GM12878 (cell line): ENCODE measurements at regions not wholly inside any gene's neighbourhood (a gene's known extent, or its start where the extent isn't known, plus 50 kb on each side); places are given as distances from the start of the nearest gene placed in this dataset.
"Not testable (repeated sequence)": the region's sequence is repeated elsewhere in the genome, so short reads cannot be mapped to it uniquely, and the experiment has no call there.

Source experiments
- ATAC-seq: fragments of 200-7000 bp; cut with Tn5 transposase; 3 replicates; pipeline ENCODE4 v1.9.1; 2020; ENCODE audit warnings: mild to moderate bottlenecking, moderate library complexity
- BruUV-seq: library from RNA; stranded (reverse); fragments of 400-500 nt; replicated peaks from 2 replicates; lab custom pipeline; 2021; lab: Mats Ljungman, UMichigan
- CTCF ChIA-PET: fragments of 300-600 bp; sonication (Branson Sonifier 250); formaldehyde crosslinking; extraction: SDS; loops from one replicate; lab custom pipeline; 2021; ENCODE audit warnings: inconsistent platforms; lab: Yijun Ruan, JAX
- POLR2A ChIA-PET: fragments of 350-600 bp; formaldehyde crosslinking; extraction: SDS; loops from one replicate; lab custom pipeline; 2021; ENCODE audit warnings: inconsistent platforms; lab: Charles Lee
- RAD21 ChIA-PET: fragments of 300-600 bp; sonication (Branson Sonifier 250); formaldehyde crosslinking; loops from one replicate; lab custom pipeline; 2023; ENCODE audit warnings: antibody characterized with exemption; ENCODE audit not compliant: unreplicated experiment; lab: Charles Lee
- SMC1A ChIA-PET: fragments of 300-600 bp; sonication (Branson Sonifier 250); formaldehyde crosslinking; loops from one replicate; lab custom pipeline; 2023; ENCODE audit not compliant: unreplicated experiment, uncharacterized antibody; lab: Charles Lee
- DNase-seq: peaks from one replicate; pipeline ENCODE4 v3.0.0-alpha.2; 2011; ENCODE audit warnings: low read depth, low spot score
- FAIRE-seq: peaks from 3 replicates; lab custom pipeline; 2011; peaks lifted over from hg19 to GRCh38; lab: Jason Lieb, UNC
- H2AFZ ChIP-seq: 2 replicates; pipeline ENCODE4 v1.6.0; 2011; ENCODE audit warnings: low read depth, low read length, control low read depth; ENCODE audit not compliant: control insufficient read depth
- H3K27ac ChIP-seq: 2 replicates; pipeline ENCODE4 v1.5.1; 2011; ENCODE audit warnings: control low read depth; ENCODE audit not compliant: control insufficient read depth, insufficient read depth
- H3K27me3 ChIP-seq, 2 experiments: replicated peaks in 1 of 2; 2 replicates each; pipeline versions ENCODE4 v1.6.0 to v1.6.1; 2011; ENCODE audit warnings: low read length in 1 of 2; ENCODE audit not compliant: control insufficient read depth in 2 of 2, insufficient read depth in 2 of 2
- H3K36me3 ChIP-seq, 2 experiments: 2 replicates each; pipeline ENCODE4 v1.5.1; 2011; ENCODE audit warnings: low read length in 1 of 2; ENCODE audit not compliant: control insufficient read depth in 2 of 2, insufficient read depth in 2 of 2
- H3K4me1 ChIP-seq: 2 replicates; pipeline ENCODE4 v1.6.1; 2011; ENCODE audit warnings: mild to moderate bottlenecking, low read length, moderate library complexity, mixed read lengths; ENCODE audit not compliant: control insufficient read depth, insufficient read depth
- H3K4me2 ChIP-seq: 2 replicates; pipeline ENCODE4 v1.6.0; 2011; ENCODE audit warnings: control low read depth; ENCODE audit not compliant: control insufficient read depth, insufficient read depth
- H3K4me3 ChIP-seq: fragments of 200-600 bp; sonication (generic); 2 replicates; pipeline ENCODE4 v1.5.1; 2016
- H3K79me2 ChIP-seq: 2 replicates; pipeline ENCODE4 v1.6.0; 2011; ENCODE audit warnings: low read length; ENCODE audit not compliant: control insufficient read depth, insufficient read depth
- H3K9ac ChIP-seq: 2 replicates; pipeline ENCODE4 v1.8.0; 2011; ENCODE audit warnings: low read length, control low read depth, mixed read lengths; ENCODE audit not compliant: control insufficient read depth, insufficient read depth
- H3K9me3 ChIP-seq: replicated peaks from 3 replicates; pipeline ENCODE4 v1.5.1; 2011; ENCODE audit warnings: mild to moderate bottlenecking, low read length; ENCODE audit not compliant: control insufficient read depth, insufficient read depth
- H4K20me1 ChIP-seq: 2 replicates; pipeline ENCODE4 v1.6.0; 2011; ENCODE audit not compliant: control insufficient read depth, insufficient read depth
- ATF7 ChIP-seq: fragments of 450-650 bp; IDR thresholded peaks from 2 replicates; pipeline ENCODE4 v1.6.1; 2016; ENCODE audit warnings: low read depth, mild to moderate bottlenecking
- BCLAF1 ChIP-seq: fragments of 450-650 bp; IDR thresholded peaks from 2 replicates; pipeline ENCODE4 v1.6.1; 2017; ENCODE audit warnings: antibody characterized with exemption, mild to moderate bottlenecking, moderate library complexity
- CREB1 ChIP-seq: IDR thresholded peaks from 2 replicates; pipeline ENCODE4 v1.6.1; 2012; ENCODE audit warnings: low read depth, mild to moderate bottlenecking, inconsistent platforms
- EED ChIP-seq: sonication (generic); IDR thresholded peaks from 2 replicates; pipeline ENCODE4 v1.6.1; 2016; ENCODE audit warnings: antibody characterized with exemption, low read depth
- FOXK2 ChIP-seq: fragments of 450-650 bp; IDR thresholded peaks from 2 replicates; pipeline ENCODE4 v1.6.1; 2017; ENCODE audit warnings: mild to moderate bottlenecking, moderate library complexity
- JUNB ChIP-seq: IDR thresholded peaks from 2 replicates; pipeline ENCODE4 v1.6.1; 2016; ENCODE audit warnings: antibody characterized with exemption, mild to moderate bottlenecking
- NKRF ChIP-seq: fragments of 450-650 bp; conservative IDR thresholded peaks from 2 replicates; pipeline ENCODE4 v1.6.1; 2017; ENCODE audit warnings: mild to moderate bottlenecking, moderate library complexity
- PML ChIP-seq: IDR thresholded peaks from 2 replicates; pipeline ENCODE4 v1.6.1; 2012; ENCODE audit warnings: low read length, inconsistent platforms
- RAD21 ChIP-seq: IDR thresholded peaks from 2 replicates; pipeline ENCODE4 v1.6.1; 2011; ENCODE audit warnings: mild to moderate bottlenecking, low read depth, low read length, moderate library complexity; ENCODE audit not compliant: insufficient read depth
- RELA ChIP-seq: fragments of 450-650 bp; IDR thresholded peaks from 2 replicates; pipeline ENCODE4 v1.8.0; 2014; ENCODE audit warnings: borderline replicate concordance; ENCODE audit not compliant: partially characterized antibody
- RELB ChIP-seq: fragments of 450-650 bp; IDR thresholded peaks from 2 replicates; pipeline ENCODE4 v1.6.1; 2017; ENCODE audit warnings: low read depth, mild to moderate bottlenecking, moderate library complexity
- SMARCA5 ChIP-seq: fragments of 450-650 bp; IDR thresholded peaks from 2 replicates; pipeline ENCODE4 v1.6.1; 2017; ENCODE audit warnings: mild to moderate bottlenecking
- SUZ12 ChIP-seq: fragments of 200-600 bp; sonication (generic); IDR thresholded peaks from one replicate; pipeline ENCODE4 v1.6.1; 2018; ENCODE audit warnings: antibody characterized with exemption, mild to moderate bottlenecking; ENCODE audit not compliant: unreplicated experiment
- whole genome bisulfite sequencing: methylation state at CpG from one replicate; pipeline ENCODE4 v1.1.6; 2016; ENCODE audit warnings: low lambda C conversion rate; ENCODE audit not compliant: insufficient replicate concordance, insufficient coverage; ENCODE audit errors: missing lambda C conversion rate; 5-methylcytosine and 5-hydroxymethylcytosine counted together
- in situ Hi-C: fragments of 300-500 bp; cut with MboI; formaldehyde crosslinking; loops from 9 replicates; pipeline ENCODE4 v1.14.3; 2018; ENCODE audit warnings: mixed read lengths
- intact Hi-C: fragments of 100-400 bp; cut with micrococcal nuclease; formaldehyde crosslinking; loops from one replicate; pipeline ENCODE4 v1.14.2; 2022; ENCODE audit not compliant: unreplicated experiment

- H3K27me3 ChIP-seq, FAIRE-seq, H3K27ac ChIP-seq, ATAC-seq, H3K9me3 ChIP-seq, H3K36me3 ChIP-seq, H3K4me2 ChIP-seq, CTCF ChIA-PET, SMC1A ChIA-PET, BruUV-seq, POLR2A ChIA-PET, RAD21 ChIA-PET, H3K4me1 ChIP-seq, H4K20me1 ChIP-seq, intact Hi-C loops, H3K4me3 ChIP-seq, H2AFZ ChIP-seq, H3K9ac ChIP-seq, H3K79me2 ChIP-seq, DNase-seq, in situ Hi-C loops: not testable (repeated sequence)
- 53% methylated on average over 7 of the region's 7 CpGs for WGBS
Measured at GRCh38 chr7:50844861-50845260, 62.2 kb upstream of the GRB10 start.

- H3K9ac ChIP-seq = no peak overlapping the region
- H3K27ac ChIP-seq = no peak overlapping the region
- no peaks in the 10 kb centered on the region; the same call in 2 of the 3 replicates for H3K9me3 ChIP-seq
- ChIA-PET POLR2A (no interaction called here), RAD21 (no interaction called here), SMC1A (no interaction called here), CTCF (no interaction called here)
- FAIRE-seq (no peak), ATAC-seq (no peak), DNase-seq (no peak)
- no peaks in the 10 kb centered on the region for H3K4me1 ChIP-seq
- no peaks in the 10 kb centered on the region for H3K79me2 ChIP-seq
- in situ Hi-C loops (no loop called here), intact Hi-C loops (no loop called here)
- no peak overlapping the region for H2AFZ ChIP-seq
- no TSS peak for BruUV-seq
- H3K4me3 ChIP-seq = no peak overlapping the region
- no peaks in the 10 kb centered on the region for H3K36me3 ChIP-seq
- WGBS = 45% methylated on average over 6 of the region's 6 CpGs
- H3K4me2 ChIP-seq = no peak overlapping the region
- H4K20me1 ChIP-seq = no peaks in the 10 kb centered on the region
- no peaks in the 10 kb centered on the region for H3K27me3 ChIP-seq
- TF ChIP-seq SMARCA5 = no peak
- TF ChIP-seq RELB = no peak
- TF ChIP-seq FOXK2 = no peak
- TF ChIP-seq BCLAF1 = no peak
- no peak for TF ChIP-seq RELA
- TF ChIP-seq JUNB = no peak
- TF ChIP-seq NKRF = no peak
- no peak for TF ChIP-seq ATF7
- TF ChIP-seq EED = no peak
- TF ChIP-seq SUZ12 = no peak
- no peak for TF ChIP-seq PML
- TF ChIP-seq RAD21 = no peak
- no peak for TF ChIP-seq CREB1
Measured at GRCh38 chr7:50842041-50842440, 59.3 kb upstream of the GRB10 start.
